HepG2 (cell line): ENCODE measurements at regions not wholly inside any gene's neighbourhood (a gene's known extent, or its start where the extent isn't known, plus 50 kb on each side); places are given as distances from the start of the nearest gene placed in this dataset.

Source experiments
- ARID5B ChIP-seq: IDR thresholded peaks from 2 replicates; pipeline ENCODE4 v1.4.0; 2020; ENCODE audit warnings: mild to moderate bottlenecking, missing genetic modification reagents
- CBX1 ChIP-seq: IDR thresholded peaks from one replicate; pipeline ENCODE4 v1.6.1; 2016; ENCODE audit warnings: antibody characterized with exemption, low read depth
- ETS1 ChIP-seq: sonication (generic); formaldehyde crosslinking; IDR thresholded peaks from 2 replicates; pipeline ENCODE4 v1.4.0; 2020; ENCODE audit warnings: missing genetic modification reagents
- FIP1L1 ChIP-seq: fragments of 200-400 bp; formaldehyde crosslinking; IDR thresholded peaks from 2 replicates; pipeline ENCODE4 v1.6.1; 2018; ENCODE audit warnings: low read depth, mild to moderate bottlenecking, low read length, moderate library complexity, borderline replicate concordance; ENCODE audit not compliant: insufficient read depth
- FOSL2 ChIP-seq: sonication (generic); formaldehyde crosslinking; IDR thresholded peaks from 2 replicates; pipeline ENCODE4 v1.4.0; 2020; ENCODE audit warnings: missing genetic modification reagents
- FOXA3 ChIP-seq: IDR thresholded peaks from 2 replicates; pipeline ENCODE4 v1.6.1; 2016; ENCODE audit warnings: missing genetic modification reagents, missing compliant biosample characterization
- GLMP ChIP-seq: sonication (generic); formaldehyde crosslinking; IDR thresholded peaks from 2 replicates; pipeline ENCODE4 v1.9.0; 2021; ENCODE audit warnings: missing genetic modification reagents, mild to moderate bottlenecking, borderline replicate concordance
- HHEX ChIP-seq: IDR thresholded peaks from 2 replicates; pipeline ENCODE4 v1.6.1; 2016; ENCODE audit warnings: control low read depth
- KLF15 ChIP-seq: sonication (generic); formaldehyde crosslinking; IDR thresholded peaks from 2 replicates; pipeline ENCODE4 v1.8.1; 2023; ENCODE audit warnings: borderline replicate concordance, mild to moderate bottlenecking, inconsistent platforms, missing genetic modification reagents, mixed read lengths
- NCOR1 ChIP-seq: fragments of 200-600 bp; sonication (generic); IDR thresholded peaks from 2 replicates; pipeline ENCODE4 v1.7.0; 2017; ENCODE audit warnings: antibody characterized with exemption, low read length, borderline replicate concordance
- SOX13 ChIP-seq, 3 experiments: fragments of 450-650 bp in 1 of 3; sonication (generic) in 1 of 3; formaldehyde crosslinking in 1 of 3; IDR thresholded peaks in 2 of 3; conservative IDR thresholded peaks in 1 of 3; 2 replicates each; pipeline versions ENCODE4 v1.5.0 to v1.6.1; 2016 to 2020; ENCODE audit warnings: antibody characterized with exemption in 1 of 3, mild to moderate bottlenecking in 1 of 3, missing compliant biosample characterization in 1 of 3, missing genetic modification reagents in 1 of 3, moderate library complexity in 1 of 3
- SOX6 ChIP-seq, 2 experiments: fragments of 450-650 bp in 1 of 2; sonication (generic) in 1 of 2; formaldehyde crosslinking in 1 of 2; IDR thresholded peaks; 2 replicates each; pipeline versions ENCODE4 v1.4.0 to v1.6.1; 2017 to 2020; ENCODE audit warnings: antibody characterized with exemption in 1 of 2, mild to moderate bottlenecking in 1 of 2, missing genetic modification reagents in 1 of 2
- SRSF1 ChIP-seq: fragments of 200-400 bp; formaldehyde crosslinking; optimal IDR thresholded peaks from 2 replicates; pipeline ENCODE3; 2017; ENCODE audit warnings: mild to moderate bottlenecking, low read depth, low read length, moderate library complexity
- TCF7 ChIP-seq: sonication (generic); IDR thresholded peaks from 2 replicates; pipeline ENCODE4 v1.6.1; 2016; ENCODE audit warnings: antibody characterized with exemption, low read depth
- WIZ ChIP-seq: sonication (generic); formaldehyde crosslinking; IDR thresholded peaks from 2 replicates; pipeline ENCODE4 v1.5.1; 2020; ENCODE audit warnings: mild to moderate bottlenecking, missing genetic modification reagents
- ZBTB4 ChIP-seq: sonication (generic); formaldehyde crosslinking; IDR thresholded peaks from 2 replicates; pipeline ENCODE4 v1.4.0; 2020; ENCODE audit warnings: missing genetic modification reagents, mild to moderate bottlenecking, borderline replicate concordance
- ZMYM4 ChIP-seq: sonication (generic); formaldehyde crosslinking; IDR thresholded peaks from 2 replicates; pipeline ENCODE4 v1.8.1; 2023; ENCODE audit warnings: mild to moderate bottlenecking, missing genetic modification reagents
- ZNF75D ChIP-seq: sonication (generic); formaldehyde crosslinking; IDR thresholded peaks from 2 replicates; pipeline ENCODE4 v1.8.1; 2023; ENCODE audit warnings: missing genetic modification reagents, mild to moderate bottlenecking, borderline replicate concordance

GRCh38 chr5:42074353-42074752 is 149.3 kb downstream of the FBXO4 start (continued):
- peak; percentile 38; the same call in 1 of the 2 replicates for TF ChIP-seq HHEX (CRISPR knock-in tag)
- no peak for TF ChIP-seq ZBTB4
- TF ChIP-seq ZNF75D (CRISPR knock-in tag) = no peak
- TF ChIP-seq ZMYM4 (CRISPR knock-in tag) = no peak
- TF ChIP-seq NCOR1 = peak; percentile 35; the same call in 1 of the 2 replicates
- TF ChIP-seq GLMP = no peak
- TF ChIP-seq FIP1L1 = no peak
- no peak for TF ChIP-seq WIZ
- TF ChIP-seq CBX1 = no peak
- TF ChIP-seq SOX13 (IDR thresholded peaks at IDR 0.05) = no peak
- TF ChIP-seq SOX13 (CRISPR knock-in tag; conservative IDR thresholded peaks at IDR 0.05 in 1 of 2, IDR thresholded peaks at IDR 0.05 in 1 of 2) = 0 out of 4 replicates have a peak, but pooled peaks of 1 of the 2 experiments have one; percentile 21
- TF ChIP-seq FOXA3 (CRISPR knock-in tag) = peak; percentile 48; the same call in 1 of the 2 replicates
- peak; percentile 22; the same call in 1 of the 2 replicates for TF ChIP-seq TCF7
- 0 out of 2 replicates have a peak, but pooled peaks have one; percentile 33 for TF ChIP-seq FOSL2 (CRISPR knock-in tag)
- no peak for TF ChIP-seq KLF15 (CRISPR knock-in tag)
- no peak for TF ChIP-seq ETS1 (CRISPR knock-in tag)
- no peak for TF ChIP-seq SRSF1
- TF ChIP-seq SOX6 (IDR thresholded peaks at IDR 0.05) = no peak
- peak; percentile 48; the same call in 1 of the 2 replicates for TF ChIP-seq SOX6 (CRISPR knock-in tag; IDR thresholded peaks at IDR 0.05)
- peak; percentile 51; the same call in 1 of the 2 replicates for TF ChIP-seq ARID5B (CRISPR knock-in tag)
